Liver (tissue), 8 donors: ENCODE measurements at regions not wholly inside any gene's neighbourhood (a gene's known extent, or its start where the extent isn't known, plus 50 kb on each side); places are given as distances from the start of the nearest gene placed in this dataset.

Source experiments
- DNase-seq: peaks from one replicate; pipeline ENCODE4 v3.0.0-alpha.2; 2017; ENCODE audit warnings: low spot score
- H3K27ac ChIP-seq, 2 donors: one replicate each; pipeline ENCODE4 v1.7.0; 2013; ENCODE audit warnings: inconsistent platforms in 2 of 2, low read length in 2 of 2, control low read depth in 1 of 2, low read depth in 1 of 2, mild to moderate bottlenecking in 1 of 2
- H3K27me3 ChIP-seq, 4 donors: one replicate each; pipeline versions ENCODE4 v1.6.1 to v1.7.0; 2013; ENCODE audit warnings: low read length in 3 of 4, inconsistent platforms in 1 of 4, mild to moderate bottlenecking in 1 of 4, moderate library complexity in 1 of 4; ENCODE audit not compliant: control insufficient read depth in 4 of 4, insufficient read depth in 4 of 4
- H3K36me3 ChIP-seq, 4 donors: one replicate each; pipeline versions ENCODE4 v1.6.1 to v1.7.0; 2013; ENCODE audit warnings: low read length in 3 of 4, mild to moderate bottlenecking in 3 of 4, low read depth in 1 of 4, moderate library complexity in 1 of 4; ENCODE audit not compliant: control insufficient read depth in 4 of 4, insufficient read depth in 3 of 4
- H3K4me1 ChIP-seq, 4 donors: one replicate each; pipeline versions ENCODE4 v1.6.1 to v1.7.0; 2013; ENCODE audit warnings: low read length in 3 of 4, mild to moderate bottlenecking in 3 of 4, moderate library complexity in 1 of 4; ENCODE audit not compliant: control insufficient read depth in 4 of 4, insufficient read depth in 4 of 4
- H3K4me3 ChIP-seq, 3 donors: one replicate each; pipeline versions ENCODE4 v1.6.1 to v1.7.0; 2013; ENCODE audit warnings: low read length in 3 of 3, control low read depth in 1 of 3, low read depth in 1 of 3, mild to moderate bottlenecking in 1 of 3
- H3K9ac ChIP-seq, 2 donors: one replicate each; pipeline ENCODE4 v1.7.0; 2013; ENCODE audit warnings: low read length in 2 of 2, mild to moderate bottlenecking in 2 of 2, moderate library complexity in 2 of 2, control low read depth in 1 of 2, low read depth in 1 of 2
- H3K9me3 ChIP-seq, 4 donors: one replicate each; pipeline versions ENCODE4 v1.6.1 to v1.7.0; 2013; ENCODE audit warnings: low read length in 3 of 4; ENCODE audit not compliant: control insufficient read depth in 4 of 4
- ATF3 ChIP-seq: IDR thresholded peaks from 2 replicates; pipeline ENCODE4 v1.6.1; 2016; ENCODE audit warnings: antibody characterized with exemption
- FOXA1 ChIP-seq: IDR thresholded peaks from 2 replicates; pipeline ENCODE4 v1.6.1; 2016; ENCODE audit warnings: antibody characterized with exemption
- FOXA2 ChIP-seq: IDR thresholded peaks from 2 replicates; pipeline ENCODE4 v1.6.1; 2016; ENCODE audit warnings: antibody characterized with exemption
- GABPA ChIP-seq, 2 donors: IDR thresholded peaks in 1 of 2; conservative IDR thresholded peaks in 1 of 2; 2 replicates each; pipeline ENCODE4 v1.6.1; 2016; ENCODE audit warnings: antibody characterized with exemption in 2 of 2, mild to moderate bottlenecking in 1 of 2, moderate library complexity in 1 of 2
- HNF4A ChIP-seq, 2 donors: conservative IDR thresholded peaks; 2 replicates each; pipeline ENCODE4 v1.6.1; 2016; ENCODE audit warnings: antibody characterized with exemption in 2 of 2, mild to moderate bottlenecking in 2 of 2
- HNF4G ChIP-seq: IDR thresholded peaks from 2 replicates; pipeline ENCODE4 v1.6.1; 2016; ENCODE audit warnings: antibody characterized with exemption
- MAX ChIP-seq: IDR thresholded peaks from 2 replicates; pipeline ENCODE4 v1.6.1; 2016; ENCODE audit warnings: antibody characterized with exemption
- NR2F2 ChIP-seq: IDR thresholded peaks from 2 replicates; pipeline ENCODE4 v1.6.1; 2016; ENCODE audit warnings: antibody characterized with exemption
- RAD21 ChIP-seq, 2 donors: IDR thresholded peaks; 2 replicates each; pipeline ENCODE4 v1.6.1; 2016; ENCODE audit warnings: antibody characterized with exemption in 2 of 2, mild to moderate bottlenecking in 2 of 2
- REST ChIP-seq: IDR thresholded peaks from 2 replicates; pipeline ENCODE4 v1.6.1; 2016; ENCODE audit warnings: antibody characterized with exemption, mild to moderate bottlenecking
- RXRA ChIP-seq, 2 donors: IDR thresholded peaks; 2 replicates each; pipeline ENCODE4 v1.6.1; 2017 to 2018; ENCODE audit warnings: antibody characterized with exemption in 2 of 2, mild to moderate bottlenecking in 1 of 2
- YY1 ChIP-seq: IDR thresholded peaks from 2 replicates; pipeline ENCODE4 v1.6.1; 2016; ENCODE audit warnings: antibody characterized with exemption, mild to moderate bottlenecking
- ZBTB33 ChIP-seq: IDR thresholded peaks from 2 replicates; pipeline ENCODE4 v1.6.1; 2016; ENCODE audit warnings: antibody characterized with exemption
- WGBS: extraction: QIAGEN DNeasy Blood & Tissue Kit; methylation state at CpG from one replicate; pipeline ENCODE4 v1.1.7; 2013; 5-methylcytosine and 5-hydroxymethylcytosine counted together
- TF ChIP-seq, protein P1 (sequence below): fragments of 150-350 bp; IDR thresholded peaks from 2 replicates; pipeline ENCODE4 v1.5.1; 2017; ENCODE audit warnings: improper control_type of control experiment, low read depth, low read length; ENCODE audit not compliant: missing input control
- donor health status: healthy.
- donor health status: healthy.
- donor health status: healthy.
- donor health status: healthy.
- donor health status: healthy.

DNA sequence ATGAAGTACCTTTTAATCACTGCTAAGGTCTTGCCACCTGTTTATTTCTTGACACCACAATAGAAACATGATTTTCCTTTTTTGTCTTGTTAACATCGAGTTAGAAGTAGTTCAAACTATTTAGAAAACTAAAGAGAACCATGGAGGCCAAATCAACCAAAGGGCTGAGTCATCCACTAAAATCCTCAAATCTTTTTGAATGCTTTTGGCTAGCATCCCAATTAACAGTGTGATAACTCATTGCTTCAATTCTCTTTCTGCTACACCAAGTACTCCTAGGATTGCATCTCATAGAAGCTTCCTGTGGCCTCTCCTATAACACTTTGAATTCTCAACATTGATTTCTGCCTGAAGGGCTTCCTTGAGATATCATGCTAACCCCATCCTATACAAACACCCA is 159.9 kb upstream of the MMADHC start:
- DNase-seq = no peak
- H3K27ac ChIP-seq = no peak overlapping the region
- no peaks in the 10 kb centered on the region for H3K36me3 ChIP-seq
- no peak overlapping the region for H3K9ac ChIP-seq
- no peak overlapping the region for H3K4me3 ChIP-seq
- TF ChIP-seq HNF4A (conservative IDR thresholded peaks at IDR 0.05) (no peak), MAX (no peak), FOXA2 (no peak), RXRA (IDR thresholded peaks at IDR 0.05) (no peak), NR2F2 (no peak), REST (no peak), HNF4G (no peak), FOXA1 (no peak), YY1 (no peak), ZBTB33 (no peak), RAD21 (IDR thresholded peaks at IDR 0.05) (no peak)
- TF ChIP-seq, protein P1, sequence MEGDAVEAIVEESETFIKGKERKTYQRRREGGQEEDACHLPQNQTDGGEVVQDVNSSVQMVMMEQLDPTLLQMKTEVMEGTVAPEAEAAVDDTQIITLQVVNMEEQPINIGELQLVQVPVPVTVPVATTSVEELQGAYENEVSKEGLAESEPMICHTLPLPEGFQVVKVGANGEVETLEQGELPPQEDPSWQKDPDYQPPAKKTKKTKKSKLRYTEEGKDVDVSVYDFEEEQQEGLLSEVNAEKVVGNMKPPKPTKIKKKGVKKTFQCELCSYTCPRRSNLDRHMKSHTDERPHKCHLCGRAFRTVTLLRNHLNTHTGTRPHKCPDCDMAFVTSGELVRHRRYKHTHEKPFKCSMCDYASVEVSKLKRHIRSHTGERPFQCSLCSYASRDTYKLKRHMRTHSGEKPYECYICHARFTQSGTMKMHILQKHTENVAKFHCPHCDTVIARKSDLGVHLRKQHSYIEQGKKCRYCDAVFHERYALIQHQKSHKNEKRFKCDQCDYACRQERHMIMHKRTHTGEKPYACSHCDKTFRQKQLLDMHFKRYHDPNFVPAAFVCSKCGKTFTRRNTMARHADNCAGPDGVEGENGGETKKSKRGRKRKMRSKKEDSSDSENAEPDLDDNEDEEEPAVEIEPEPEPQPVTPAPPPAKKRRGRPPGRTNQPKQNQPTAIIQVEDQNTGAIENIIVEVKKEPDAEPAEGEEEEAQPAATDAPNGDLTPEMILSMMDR = no peak
- H3K4me1 ChIP-seq = peaks cover 0 to 8% (median 3%) of the 10 kb centered on the region in 4 donors
- no peaks in the 10 kb centered on the region for H3K27me3 ChIP-seq
- H3K9me3 ChIP-seq = no peaks in the 10 kb centered on the region
- WGBS = 85% methylated on average over 1 of the region's 1 CpG

- H3K27me3 ChIP-seq = no peaks in the 10 kb centered on the region
- no peak overlapping the region for H3K4me3 ChIP-seq
- no peak overlapping the region for H3K9ac ChIP-seq
- H3K4me1 ChIP-seq = peaks cover 0 to 8% (median 3%) of the 10 kb centered on the region in 4 donors
- H3K27ac ChIP-seq = no peak overlapping the region
- H3K9me3 ChIP-seq = no peaks in the 10 kb centered on the region
- 70% methylated on average over 9 of the region's 9 CpGs for WGBS
- H3K36me3 ChIP-seq = no peaks in the 10 kb centered on the region
- no peak for DNase-seq
- no peak for TF ChIP-seq RAD21 (IDR thresholded peaks at IDR 0.05)
- no peak for TF ChIP-seq GABPA (IDR thresholded peaks at IDR 0.05 in 1 of 2, conservative IDR thresholded peaks at IDR 0.05 in 1 of 2)
- TF ChIP-seq HNF4A (conservative IDR thresholded peaks at IDR 0.05) = no peak
- no peak for TF ChIP-seq ATF3
Observed at GRCh38 chr2:149745396-149746230, 158.0 kb upstream of the MMADHC start.
